Muscle of leg (tissue), 3 donors: ENCODE measurements at regions not wholly inside any gene's neighbourhood (a gene's known extent, or its start where the extent isn't known, plus 50 kb on each side); places are given as distances from the start of the nearest gene placed in this dataset.

ENCODE experiments used
- DNase-seq: peaks from one replicate; pipeline ENCODE4 v3.0.0; 2013
- H3K27ac ChIP-seq: one replicate; pipeline ENCODE4 v1.5.1; 2013; ENCODE audit warnings: mild to moderate bottlenecking, low read length, control low read depth
- H3K27me3 ChIP-seq: one replicate; pipeline ENCODE4 v1.6.1; 2013; ENCODE audit warnings: low read length; ENCODE audit not compliant: control insufficient read depth, insufficient read depth
- H3K36me3 ChIP-seq: one replicate; pipeline ENCODE4 v1.6.1; 2013; ENCODE audit warnings: low read length; ENCODE audit not compliant: control insufficient read depth, insufficient read depth
- H3K4me1 ChIP-seq: one replicate; pipeline ENCODE4 v1.6.1; 2013; ENCODE audit warnings: low read length; ENCODE audit not compliant: control insufficient read depth, insufficient read depth
- H3K4me3 ChIP-seq: one replicate; pipeline ENCODE4 v1.5.1; 2013; ENCODE audit warnings: low read length, control low read depth
- H3K9me3 ChIP-seq: replicated peaks from 2 replicates; pipeline ENCODE4 v1.6.1; 2013; ENCODE audit warnings: low read depth, low read length; ENCODE audit not compliant: control insufficient read depth
- WGBS: methylation state at CpG from one replicate; pipeline ENCODE4 v1.1.5; 2013; ENCODE audit warnings: missing lambda C conversion rate; ENCODE audit not compliant: insufficient coverage; 5-methylcytosine and 5-hydroxymethylcytosine counted together

- no peaks in the 10 kb centered on the region for H3K27me3 ChIP-seq
- WGBS = 25% methylated on average over 2 of the region's 3 CpGs
- H3K27ac ChIP-seq = peak overlapping the region; percentile 67
- H3K36me3 ChIP-seq = no peaks in the 10 kb centered on the region
- no peak overlapping the region for H3K4me3 ChIP-seq
- peak; percentile 87 for DNase-seq
- H3K9me3 ChIP-seq = no peaks in the 10 kb centered on the region
- H3K4me1 ChIP-seq = peaks cover 26% of the 10 kb centered on the region
These were observed 223.8 kb downstream of the BLID start for GRCh38 chr11:121892131-121892681.

- no peaks in the 10 kb centered on the region for H3K27me3 ChIP-seq
- WGBS = 60% methylated on average over 1 of the region's 6 CpGs
- H3K36me3 ChIP-seq = no peaks in the 10 kb centered on the region
- H3K4me1 ChIP-seq = peaks cover 35% of the 10 kb centered on the region
- peak; percentile 45 for DNase-seq
- no peak overlapping the region for H3K4me3 ChIP-seq
- no peaks in the 10 kb centered on the region for H3K9me3 ChIP-seq
- peak overlapping the region; percentile 31 for H3K27ac ChIP-seq
These were observed 225.0 kb downstream of the BLID start for GRCh38 chr11:121890946-121891515.

DNA sequence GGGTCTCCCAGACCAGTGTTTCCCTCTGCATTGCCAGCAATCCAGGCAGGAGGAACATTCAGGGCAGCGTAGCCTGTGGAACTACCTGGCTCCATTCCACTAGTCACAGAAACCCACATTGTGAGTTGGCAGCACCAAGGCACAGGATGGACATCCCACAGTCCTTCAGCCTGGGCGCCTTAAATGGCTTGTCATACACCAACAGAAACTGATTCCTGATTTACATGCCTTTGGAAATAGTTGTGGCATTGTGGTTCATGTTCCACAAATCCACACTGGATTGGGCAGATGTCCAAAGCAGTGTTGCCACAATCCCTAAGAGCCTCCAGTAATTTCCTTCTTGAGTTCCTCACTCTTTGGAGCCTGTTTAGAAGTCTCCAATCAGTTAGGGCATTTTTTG, 225.6 kb downstream of the BLID start:
- Histone ChIP-seq H3K4me3 (no peak overlapping the region), H3K27me3 (no peaks in the 10 kb centered on the region), H3K36me3 (no peaks in the 10 kb centered on the region), H3K9me3 (no peaks in the 10 kb centered on the region), H3K4me1 (peaks cover 39% of the 10 kb centered on the region), H3K27ac (no peak overlapping the region)
- DNase-seq = peak; percentile 16
- WGBS = no CpG with 5 or more reads among the region's 2 CpGs

DNA sequence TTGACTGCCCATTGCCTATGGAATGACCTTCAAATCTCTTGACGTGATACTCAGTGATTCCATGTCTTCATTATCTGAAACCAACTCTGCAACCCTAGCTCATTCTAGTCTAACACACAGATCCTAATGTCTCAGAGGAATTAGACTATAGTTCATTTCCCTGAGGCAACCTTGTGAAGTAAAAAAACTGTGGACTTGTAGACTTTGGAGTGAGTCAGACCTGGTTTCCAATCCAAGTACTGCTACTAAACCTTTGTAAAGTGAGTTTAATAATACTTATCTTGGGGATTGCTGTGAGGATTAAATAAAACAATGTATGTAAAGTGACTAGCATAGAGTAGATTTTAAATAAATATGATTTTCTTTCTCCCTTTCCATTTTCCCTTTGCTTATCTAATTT, 226.1 kb downstream of the BLID start:
- Histone ChIP-seq H3K27me3 (no peaks in the 10 kb centered on the region), H3K9me3 (no peaks in the 10 kb centered on the region), H3K4me1 (peaks cover 39% of the 10 kb centered on the region), H3K36me3 (no peaks in the 10 kb centered on the region), H3K27ac (no peak overlapping the region), H3K4me3 (no peak overlapping the region)
- no peak for DNase-seq
- no CpG with 5 or more reads among the region's 1 CpG for WGBS

- H3K9me3 ChIP-seq = no peaks in the 10 kb centered on the region
- no peak for DNase-seq
- 80% methylated on average over 5 of the region's 6 CpGs for WGBS
- H3K27me3 ChIP-seq = no peaks in the 10 kb centered on the region
- no peak overlapping the region for H3K27ac ChIP-seq
- no peak overlapping the region for H3K4me3 ChIP-seq
- H3K36me3 ChIP-seq = no peaks in the 10 kb centered on the region
- H3K4me1 ChIP-seq = peaks cover 39% of the 10 kb centered on the region
These were observed 226.8 kb downstream of the BLID start for GRCh38 chr11:121889186-121889585.

DNA sequence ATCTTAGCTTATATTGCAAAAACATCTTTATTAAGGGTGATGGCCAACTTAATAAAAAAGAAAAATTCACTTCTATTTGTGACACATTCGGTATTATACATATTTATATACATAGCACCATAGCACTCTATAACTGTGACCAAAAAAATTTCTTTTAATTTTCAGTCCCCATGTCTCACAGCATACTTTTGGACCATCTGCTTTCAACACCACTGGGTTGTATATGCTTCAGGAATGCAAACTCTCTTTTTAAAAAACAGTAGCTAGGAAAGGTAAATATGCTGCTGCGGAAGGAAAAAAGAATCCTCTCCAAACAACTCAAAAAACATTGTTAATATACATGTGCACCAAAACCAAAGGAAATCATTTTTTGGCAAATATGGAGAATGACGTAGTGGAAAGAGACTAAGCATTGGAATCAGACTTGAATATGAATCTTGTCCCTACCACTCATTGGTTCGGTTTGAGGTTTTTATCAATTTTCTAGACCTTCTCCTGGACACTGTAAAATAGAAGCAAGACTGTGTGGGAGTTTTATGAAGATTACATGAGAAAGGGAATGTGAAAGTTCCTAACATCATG, 227.9 kb downstream of the BLID start:
- WGBS = no CpG with 5 or more reads among the region's 4 CpGs
- peaks cover 39% of the 10 kb centered on the region for H3K4me1 ChIP-seq

DNA sequence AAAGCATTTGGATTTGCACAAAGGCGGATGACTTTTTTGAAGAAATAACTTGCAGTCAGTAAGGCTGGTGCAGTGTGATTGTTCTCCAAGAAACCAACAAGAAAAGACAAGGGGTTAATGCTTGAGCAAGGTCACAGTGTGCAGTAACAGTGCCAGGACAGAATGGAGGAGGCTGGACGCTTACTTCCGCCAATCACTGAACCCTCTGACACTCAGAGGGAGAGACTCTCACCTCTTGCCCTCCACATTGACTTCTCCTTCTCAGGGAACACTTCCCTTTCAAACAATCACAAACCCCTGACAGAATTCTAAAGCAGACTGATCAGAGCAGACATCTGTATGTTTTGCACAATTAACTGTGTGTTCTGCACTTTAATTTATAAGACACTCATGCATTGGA, 228.4 kb downstream of the BLID start:
- H3K4me1 ChIP-seq = peaks cover 35% of the 10 kb centered on the region
- DNase-seq = peak; percentile 56
- no peaks in the 10 kb centered on the region for H3K9me3 ChIP-seq
- H3K4me3 ChIP-seq = no peak overlapping the region
- no peak overlapping the region for H3K27ac ChIP-seq
- no peaks in the 10 kb centered on the region for H3K36me3 ChIP-seq
- WGBS = 40% methylated on average over 3 of the region's 3 CpGs
- no peaks in the 10 kb centered on the region for H3K27me3 ChIP-seq

More for the DNA sequence above, 227.9 kb downstream of the BLID start:
- DNase-seq = peak; percentile 65
- Histone ChIP-seq H3K27me3 (no peaks in the 10 kb centered on the region), H3K9me3 (no peaks in the 10 kb centered on the region), H3K4me3 (no peak overlapping the region), H3K27ac (no peak overlapping the region), H3K36me3 (no peaks in the 10 kb centered on the region)

DNA sequence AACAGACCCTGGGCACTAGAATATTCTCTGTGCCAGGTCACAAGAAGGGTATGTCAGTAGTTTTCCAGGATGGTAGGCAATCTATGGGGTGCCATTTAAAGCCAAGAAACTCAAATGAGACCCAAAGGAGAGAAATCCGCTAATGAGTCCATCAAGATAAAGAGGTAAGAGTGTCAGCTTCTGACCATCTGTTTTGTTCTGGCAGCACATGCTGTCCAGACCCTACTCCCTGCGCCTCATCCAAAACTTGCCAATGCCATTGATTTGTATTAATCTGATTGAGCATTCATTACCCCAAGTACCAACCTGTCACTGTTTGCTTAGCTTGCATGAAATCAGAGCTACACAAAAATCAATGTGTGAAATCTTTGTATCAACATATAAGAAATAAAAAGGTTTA, 229.0 kb downstream of the BLID start:
- H3K4me1 ChIP-seq = peaks cover 31% of the 10 kb centered on the region
- H3K9me3 ChIP-seq = no peaks in the 10 kb centered on the region
- H3K4me3 ChIP-seq = no peak overlapping the region
- H3K27ac ChIP-seq = peak overlapping the region; percentile 23
- no peak for DNase-seq
- H3K36me3 ChIP-seq = no peaks in the 10 kb centered on the region
- no peaks in the 10 kb centered on the region for H3K27me3 ChIP-seq
- WGBS = no CpG with 5 or more reads among the region's 2 CpGs

GRCh38 chr11:121886005-121886734, 229.8 kb downstream of the BLID start:
- DNase-seq = peak; percentile 90
- Histone ChIP-seq H3K4me1 (peaks cover 24% of the 10 kb centered on the region), H3K9me3 (no peaks in the 10 kb centered on the region), H3K27ac (peak overlapping the region; percentile 23), H3K27me3 (no peaks in the 10 kb centered on the region), H3K4me3 (no peak overlapping the region), H3K36me3 (no peaks in the 10 kb centered on the region)
- WGBS = 12% methylated on average over 5 of the region's 8 CpGs

GRCh38 chr11:121884626-121885025, 231.4 kb downstream of the BLID start:
- Histone ChIP-seq H3K27me3 (no peaks in the 10 kb centered on the region), H3K4me3 (no peak overlapping the region), H3K27ac (no peak overlapping the region), H3K36me3 (no peaks in the 10 kb centered on the region), H3K4me1 (peaks cover 15% of the 10 kb centered on the region), H3K9me3 (no peaks in the 10 kb centered on the region)
- DNase-seq = no peak
- WGBS = no CpG with 5 or more reads among the region's 2 CpGs
